ENCODE measurements at regions not wholly inside any gene's neighbourhood (a gene's known extent, or its start where the extent isn't known, plus 50 kb on each side); places are given as distances from the start of the nearest gene placed in this dataset.

DNA sequence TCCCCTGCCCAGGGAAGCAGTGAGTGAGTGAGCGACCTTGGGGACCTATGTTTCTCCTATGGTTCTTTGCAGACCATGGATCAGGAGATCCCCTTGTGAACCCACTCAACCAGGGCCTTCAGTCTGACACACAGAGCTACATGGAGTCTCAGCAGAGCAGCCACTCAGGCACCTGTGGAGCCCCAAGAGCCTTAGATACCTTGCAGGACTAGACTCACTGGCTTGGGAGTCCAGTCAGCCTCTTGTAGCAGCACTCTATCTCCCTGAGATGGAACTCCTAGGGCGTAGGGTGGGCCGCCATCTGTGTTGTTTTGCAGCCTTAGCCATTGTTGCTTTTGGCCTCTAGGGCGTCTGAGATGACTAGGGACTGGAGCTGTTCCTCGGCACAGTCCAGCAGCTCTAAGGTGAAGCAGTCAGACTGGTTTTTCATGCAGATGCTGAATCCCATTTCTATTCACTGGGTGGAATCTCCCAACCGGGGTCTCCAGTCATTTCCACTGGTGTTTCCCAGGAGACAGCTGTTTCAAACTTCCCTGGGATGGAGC, 284.6 kb upstream of the RPS23 start:
- no peaks in the 10 kb centered on the region for H3K36me3 ChIP-seq (ENCODE audit: control insufficient read depth in 1 of 2, insufficient read depth in 2 of 2, low read length in 2 of 2)
- WGBS (ENCODE audit: extremely low coverage, insufficient coverage, insufficient read length), result no CpG with 5 or more reads among the region's 6 CpGs

DNA sequence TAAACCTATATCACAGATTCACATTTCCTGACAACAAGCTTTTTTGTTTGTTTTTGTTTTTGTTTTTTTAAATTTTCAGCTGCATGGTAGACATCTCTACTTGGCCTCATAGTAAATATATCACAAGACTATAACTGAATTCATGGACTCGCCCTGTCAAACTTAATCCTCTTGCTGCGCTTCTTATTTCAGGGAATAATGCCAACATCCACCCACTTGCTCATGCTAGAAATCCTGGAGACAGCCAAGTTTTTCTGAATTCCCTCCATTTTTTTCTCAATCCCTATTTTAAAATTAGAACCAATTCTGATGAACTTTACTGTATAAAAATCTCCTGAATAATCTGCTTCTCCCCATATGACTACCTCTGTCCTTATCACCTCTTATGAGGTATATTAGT, 283.6 kb upstream of the RPS23 start:
- no peak overlapping the region for H3K4me2 ChIP-seq (ENCODE audit: low read length)
- H2BK12ac ChIP-seq (ENCODE audit: low read length), result no peak overlapping the region
- no peak overlapping the region for H4K8ac ChIP-seq (ENCODE audit: low read depth, low read length)
- no peaks in the 10 kb centered on the region for H3K36me3 ChIP-seq (ENCODE audit: control insufficient read depth in 1 of 2, insufficient read depth in 2 of 2, low read length in 2 of 2)
- H3K14ac ChIP-seq (ENCODE audit: low read length), result no peak overlapping the region
- H3K9ac ChIP-seq (ENCODE audit: low read length), result no peak overlapping the region
- peaks cover 3% of the 10 kb centered on the region for H3K9me3 ChIP-seq (ENCODE audit: insufficient read depth, low read depth, low read length)
- H2AK5ac ChIP-seq (ENCODE audit: low read length), result no peak overlapping the region
- no peak overlapping the region for H3K4me3 ChIP-seq (ENCODE audit: low read depth, low read length)
- peaks cover 0 to 7% of the 10 kb centered on the region in 2 experiments for H3K4me1 ChIP-seq (ENCODE audit: control insufficient read depth in 1 of 2, insufficient read depth in 2 of 2, low read length in 2 of 2)
- no peak overlapping the region for H3K23ac ChIP-seq (ENCODE audit: low read length)
- H2BK120ac ChIP-seq (ENCODE audit: insufficient read depth, low read length, poor library complexity), result no peak overlapping the region
- no peak overlapping the region for H2BK5ac ChIP-seq (ENCODE audit: low read depth, low read length, poor library complexity)
- H3K79me2 ChIP-seq (ENCODE audit: control insufficient read depth, insufficient read depth, low read length, poor library complexity), result no peaks in the 10 kb centered on the region
- no peaks in the 10 kb centered on the region for H3K79me1 ChIP-seq (ENCODE audit: low read length)
- no peak overlapping the region for H3K4ac ChIP-seq (ENCODE audit: low read depth, low read length)
- no peak for DNase-seq
- no peak overlapping the region for H3K18ac ChIP-seq (ENCODE audit: low read length)
- WGBS (ENCODE audit: extremely low coverage, insufficient coverage, insufficient read length), result no CpG with 5 or more reads among the region's 2 CpGs
- no peaks in the 10 kb centered on the region for H3K27me3 ChIP-seq (ENCODE audit: insufficient read depth, low read length)
- H4K91ac ChIP-seq (ENCODE audit: low read depth, low read length), result no peak overlapping the region
- H2AFZ ChIP-seq (ENCODE audit: insufficient read depth, low read length, poor library complexity), result no peak overlapping the region
- H4K12ac ChIP-seq (ENCODE audit: low read depth, low read length), result no peak overlapping the region
- H3K27ac ChIP-seq (ENCODE audit: low read depth, low read length), result no peak overlapping the region

More for the DNA sequence above, 284.6 kb upstream of the RPS23 start:
- Histone ChIP-seq H4K8ac (ENCODE audit: low read depth, low read length) (no peak overlapping the region), H2BK12ac (ENCODE audit: low read length) (no peak overlapping the region), H3K9ac (ENCODE audit: low read length) (no peak overlapping the region), H2BK5ac (ENCODE audit: low read depth, low read length, poor library complexity) (no peak overlapping the region), H3K9me3 (ENCODE audit: insufficient read depth, low read depth, low read length) (peaks cover 3% of the 10 kb centered on the region), H2AFZ (ENCODE audit: insufficient read depth, low read length, poor library complexity) (no peak overlapping the region), H3K79me1 (ENCODE audit: low read length) (no peaks in the 10 kb centered on the region), H3K4me2 (ENCODE audit: low read length) (no peak overlapping the region), H3K4ac (ENCODE audit: low read depth, low read length) (no peak overlapping the region), H2BK120ac (ENCODE audit: insufficient read depth, low read length, poor library complexity) (no peak overlapping the region), H3K14ac (ENCODE audit: low read length) (no peak overlapping the region), H3K4me1 (ENCODE audit: control insufficient read depth in 1 of 2, insufficient read depth in 2 of 2, low read length in 2 of 2) (peaks cover 0 to 7% of the 10 kb centered on the region in 2 experiments), H4K12ac (ENCODE audit: low read depth, low read length) (no peak overlapping the region), H2AK5ac (ENCODE audit: low read length) (no peak overlapping the region), H3K79me2 (ENCODE audit: control insufficient read depth, insufficient read depth, low read length, poor library complexity) (no peaks in the 10 kb centered on the region), H3K23ac (ENCODE audit: low read length) (no peak overlapping the region), H3K18ac (ENCODE audit: low read length) (no peak overlapping the region), H4K91ac (ENCODE audit: low read depth, low read length) (no peak overlapping the region), H3K4me3 (ENCODE audit: low read depth, low read length) (peak overlapping the region; percentile 33), H3K27ac (ENCODE audit: low read depth, low read length) (no peak overlapping the region), H3K27me3 (ENCODE audit: insufficient read depth, low read length) (no peaks in the 10 kb centered on the region)
- no peak for DNase-seq

DNA sequence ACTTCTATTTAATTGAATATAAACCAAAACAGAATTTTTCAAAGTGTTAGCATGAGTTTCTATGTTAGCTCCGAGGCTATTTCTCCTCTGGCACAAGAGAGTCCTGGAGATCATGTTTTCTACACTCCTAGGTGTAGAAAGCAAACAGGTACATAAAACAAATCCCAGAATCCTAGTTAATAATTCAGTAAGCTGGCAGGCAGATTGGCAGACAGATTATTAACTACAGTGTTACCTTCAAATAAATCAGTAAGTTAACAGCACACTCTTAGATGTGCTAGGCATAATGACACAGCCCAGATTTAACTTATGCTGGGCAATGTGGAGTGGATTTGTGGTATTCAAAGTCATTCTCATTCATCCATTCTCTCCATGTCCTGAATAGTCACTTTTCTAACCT, 282.8 kb upstream of the RPS23 start:
- Histone ChIP-seq H4K12ac (ENCODE audit: low read depth, low read length) (no peak overlapping the region), H3K4me1 (ENCODE audit: control insufficient read depth in 1 of 2, insufficient read depth in 2 of 2, low read length in 2 of 2) (peaks cover 0 to 7% of the 10 kb centered on the region in 2 experiments), H4K8ac (ENCODE audit: low read depth, low read length) (no peak overlapping the region), H3K36me3 (ENCODE audit: control insufficient read depth in 1 of 2, insufficient read depth in 2 of 2, low read length in 2 of 2) (no peaks in the 10 kb centered on the region), H3K14ac (ENCODE audit: low read length) (no peak overlapping the region), H3K27me3 (ENCODE audit: insufficient read depth, low read length) (no peaks in the 10 kb centered on the region), H3K79me1 (ENCODE audit: low read length) (no peaks in the 10 kb centered on the region), H2BK120ac (ENCODE audit: insufficient read depth, low read length, poor library complexity) (no peak overlapping the region), H3K4me3 (ENCODE audit: low read depth, low read length) (no peak overlapping the region), H3K4me2 (ENCODE audit: low read length) (no peak overlapping the region), H2BK12ac (ENCODE audit: low read length) (no peak overlapping the region), H3K9ac (ENCODE audit: low read length) (no peak overlapping the region), H3K18ac (ENCODE audit: low read length) (no peak overlapping the region), H2AK5ac (ENCODE audit: low read length) (no peak overlapping the region), H3K4ac (ENCODE audit: low read depth, low read length) (no peak overlapping the region), H3K9me3 (ENCODE audit: insufficient read depth, low read depth, low read length) (peaks cover 3% of the 10 kb centered on the region), H3K79me2 (ENCODE audit: control insufficient read depth, insufficient read depth, low read length, poor library complexity) (no peaks in the 10 kb centered on the region), H2BK5ac (ENCODE audit: low read depth, low read length, poor library complexity) (no peak overlapping the region), H2AFZ (ENCODE audit: insufficient read depth, low read length, poor library complexity) (no peak overlapping the region), H4K91ac (ENCODE audit: low read depth, low read length) (no peak overlapping the region), H3K23ac (ENCODE audit: low read length) (no peak overlapping the region), H3K27ac (ENCODE audit: low read depth, low read length) (no peak overlapping the region)
- DNase-seq, result no peak
- WGBS (ENCODE audit: extremely low coverage, insufficient coverage, insufficient read length), result no CpG with 5 or more reads among the region's 1 CpG

DNA sequence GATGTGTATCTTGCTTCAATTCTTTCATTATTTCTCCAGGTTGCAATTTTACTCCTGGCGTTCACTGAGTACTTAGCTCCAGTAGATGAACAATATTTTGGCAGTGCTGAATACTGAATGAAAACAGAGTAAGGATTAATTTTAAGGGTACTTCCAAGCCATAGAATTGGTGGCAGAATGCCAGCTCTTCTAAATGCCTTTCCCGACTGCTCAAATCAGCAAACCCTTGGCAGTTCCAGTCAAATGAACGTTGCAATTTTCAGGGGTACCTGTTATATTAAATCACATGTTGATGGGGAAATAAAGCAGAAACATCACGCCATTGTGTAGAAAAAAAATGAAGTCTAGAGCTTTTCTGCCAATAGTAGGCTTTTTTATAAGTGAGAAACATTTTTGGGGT, 282.4 kb upstream of the RPS23 start:
- no peak overlapping the region for H4K91ac ChIP-seq (ENCODE audit: low read depth, low read length)
- no peak overlapping the region for H3K4ac ChIP-seq (ENCODE audit: low read depth, low read length)
- no peak overlapping the region for H3K23ac ChIP-seq (ENCODE audit: low read length)
- no peak overlapping the region for H3K27ac ChIP-seq (ENCODE audit: low read depth, low read length)
- no peak overlapping the region for H2AK5ac ChIP-seq (ENCODE audit: low read length)
- H3K9ac ChIP-seq (ENCODE audit: low read length), result no peak overlapping the region
- no peak overlapping the region for H2BK120ac ChIP-seq (ENCODE audit: insufficient read depth, low read length, poor library complexity)
- H3K27me3 ChIP-seq (ENCODE audit: insufficient read depth, low read length), result no peaks in the 10 kb centered on the region
- H3K79me2 ChIP-seq (ENCODE audit: control insufficient read depth, insufficient read depth, low read length, poor library complexity), result no peaks in the 10 kb centered on the region
- H4K12ac ChIP-seq (ENCODE audit: low read depth, low read length), result no peak overlapping the region
- no peak overlapping the region for H2BK12ac ChIP-seq (ENCODE audit: low read length)
- no peaks in the 10 kb centered on the region for H3K36me3 ChIP-seq (ENCODE audit: control insufficient read depth in 1 of 2, insufficient read depth in 2 of 2, low read length in 2 of 2)
- H3K9me3 ChIP-seq (ENCODE audit: insufficient read depth, low read depth, low read length), result peaks cover 3% of the 10 kb centered on the region
- DNase-seq, result no peak
- no CpG with 5 or more reads among the region's 4 CpGs for WGBS (ENCODE audit: extremely low coverage, insufficient coverage, insufficient read length)
- no peak overlapping the region for H2AFZ ChIP-seq (ENCODE audit: insufficient read depth, low read length, poor library complexity)
- no peak overlapping the region for H3K4me3 ChIP-seq (ENCODE audit: low read depth, low read length)
- H4K8ac ChIP-seq (ENCODE audit: low read depth, low read length), result no peak overlapping the region
- H3K18ac ChIP-seq (ENCODE audit: low read length), result no peak overlapping the region
- H3K4me2 ChIP-seq (ENCODE audit: low read length), result no peak overlapping the region
- no peak overlapping the region for H2BK5ac ChIP-seq (ENCODE audit: low read depth, low read length, poor library complexity)
- no peak overlapping the region for H3K14ac ChIP-seq (ENCODE audit: low read length)
- no peaks in the 10 kb centered on the region for H3K79me1 ChIP-seq (ENCODE audit: low read length)
- H3K4me1 ChIP-seq (ENCODE audit: control insufficient read depth in 1 of 2, insufficient read depth in 2 of 2, low read length in 2 of 2), result peaks cover 0 to 7% of the 10 kb centered on the region in 2 experiments

Measured in trophoblast cell (in vitro differentiated cells and primary cell).